GM12878 (cell line): ENCODE measurements at regions not wholly inside any gene's neighbourhood (a gene's known extent, or its start where the extent isn't known, plus 50 kb on each side); places are given as distances from the start of the nearest gene placed in this dataset.

Experiments
- ATAC-seq: fragments of 200-7000 bp; cut with Tn5 transposase; 3 replicates; pipeline ENCODE4 v1.9.1; 2020; ENCODE audit warnings: mild to moderate bottlenecking, moderate library complexity
- BruUV-seq: library from RNA; stranded (reverse); fragments of 400-500 nt; replicated peaks from 2 replicates; lab custom pipeline; 2021; lab: Mats Ljungman, UMichigan
- CTCF ChIA-PET: fragments of 300-600 bp; sonication (Branson Sonifier 250); formaldehyde crosslinking; extraction: SDS; loops from one replicate; lab custom pipeline; 2021; ENCODE audit warnings: inconsistent platforms; lab: Yijun Ruan, JAX
- POLR2A ChIA-PET: fragments of 350-600 bp; formaldehyde crosslinking; extraction: SDS; loops from one replicate; lab custom pipeline; 2021; ENCODE audit warnings: inconsistent platforms; lab: Charles Lee
- RAD21 ChIA-PET: fragments of 300-600 bp; sonication (Branson Sonifier 250); formaldehyde crosslinking; loops from one replicate; lab custom pipeline; 2023; ENCODE audit warnings: antibody characterized with exemption; ENCODE audit not compliant: unreplicated experiment; lab: Charles Lee
- SMC1A ChIA-PET: fragments of 300-600 bp; sonication (Branson Sonifier 250); formaldehyde crosslinking; loops from one replicate; lab custom pipeline; 2023; ENCODE audit not compliant: unreplicated experiment, uncharacterized antibody; lab: Charles Lee
- DNase-seq: peaks from one replicate; pipeline ENCODE4 v3.0.0-alpha.2; 2011; ENCODE audit warnings: low read depth, low spot score
- FAIRE-seq: peaks from 3 replicates; lab custom pipeline; 2011; peaks lifted over from hg19 to GRCh38; lab: Jason Lieb, UNC
- H2AFZ ChIP-seq: 2 replicates; pipeline ENCODE4 v1.6.0; 2011; ENCODE audit warnings: low read depth, low read length, control low read depth; ENCODE audit not compliant: control insufficient read depth
- H3K27ac ChIP-seq: 2 replicates; pipeline ENCODE4 v1.5.1; 2011; ENCODE audit warnings: control low read depth; ENCODE audit not compliant: control insufficient read depth, insufficient read depth
- H3K27me3 ChIP-seq, 2 experiments: replicated peaks in 1 of 2; 2 replicates each; pipeline versions ENCODE4 v1.6.0 to v1.6.1; 2011; ENCODE audit warnings: low read length in 1 of 2; ENCODE audit not compliant: control insufficient read depth in 2 of 2, insufficient read depth in 2 of 2
- H3K36me3 ChIP-seq, 2 experiments: 2 replicates each; pipeline ENCODE4 v1.5.1; 2011; ENCODE audit warnings: low read length in 1 of 2; ENCODE audit not compliant: control insufficient read depth in 2 of 2, insufficient read depth in 2 of 2
- H3K4me1 ChIP-seq: 2 replicates; pipeline ENCODE4 v1.6.1; 2011; ENCODE audit warnings: mild to moderate bottlenecking, low read length, moderate library complexity, mixed read lengths; ENCODE audit not compliant: control insufficient read depth, insufficient read depth
- H3K4me2 ChIP-seq: 2 replicates; pipeline ENCODE4 v1.6.0; 2011; ENCODE audit warnings: control low read depth; ENCODE audit not compliant: control insufficient read depth, insufficient read depth
- H3K4me3 ChIP-seq: fragments of 200-600 bp; sonication (generic); 2 replicates; pipeline ENCODE4 v1.5.1; 2016
- H3K79me2 ChIP-seq: 2 replicates; pipeline ENCODE4 v1.6.0; 2011; ENCODE audit warnings: low read length; ENCODE audit not compliant: control insufficient read depth, insufficient read depth
- H3K9ac ChIP-seq: 2 replicates; pipeline ENCODE4 v1.8.0; 2011; ENCODE audit warnings: low read length, control low read depth, mixed read lengths; ENCODE audit not compliant: control insufficient read depth, insufficient read depth
- H3K9me3 ChIP-seq: replicated peaks from 3 replicates; pipeline ENCODE4 v1.5.1; 2011; ENCODE audit warnings: mild to moderate bottlenecking, low read length; ENCODE audit not compliant: control insufficient read depth, insufficient read depth
- H4K20me1 ChIP-seq: 2 replicates; pipeline ENCODE4 v1.6.0; 2011; ENCODE audit not compliant: control insufficient read depth, insufficient read depth
- EP300 ChIP-seq, 2 experiments: fragments of 150-350 bp in 1 of 2; IDR thresholded peaks; 2 replicates each; pipeline ENCODE4 v1.6.1; 2011 to 2012; ENCODE audit warnings: low read depth in 2 of 2, low read length in 2 of 2, borderline replicate concordance in 1 of 2, improper control_type of control experiment in 1 of 2, inconsistent platforms in 1 of 2; ENCODE audit not compliant: control insufficient read depth in 1 of 2
- EZH2 ChIP-seq: IDR thresholded peaks from 2 replicates; pipeline ENCODE4 v1.6.1; 2012; ENCODE audit warnings: low read depth, mild to moderate bottlenecking, control low read depth, inconsistent platforms, low read length, borderline replicate concordance; ENCODE audit not compliant: control insufficient read depth
- FOXK2 ChIP-seq: fragments of 450-650 bp; IDR thresholded peaks from 2 replicates; pipeline ENCODE4 v1.6.1; 2017; ENCODE audit warnings: mild to moderate bottlenecking, moderate library complexity
- LARP7 ChIP-seq: fragments of 450-650 bp; IDR thresholded peaks from 2 replicates; pipeline ENCODE4 v1.6.1; 2017; ENCODE audit warnings: mild to moderate bottlenecking
- MEF2A ChIP-seq: IDR thresholded peaks from 2 replicates; pipeline ENCODE4 v1.6.1; 2011; ENCODE audit warnings: low read depth, mild to moderate bottlenecking, low read length, moderate library complexity; ENCODE audit not compliant: insufficient read depth
- NFYB ChIP-seq: IDR thresholded peaks from 2 replicates; pipeline ENCODE4 v1.6.1; 2011; ENCODE audit warnings: low read depth, mild to moderate bottlenecking, low read length, improper control_type of control experiment, moderate library complexity; ENCODE audit not compliant: insufficient read depth
- POLR2AphosphoS2 ChIP-seq: IDR thresholded peaks from 2 replicates; pipeline ENCODE4 v1.6.1; 2011; ENCODE audit warnings: low read depth, mild to moderate bottlenecking, low read length, improper control_type of control experiment, moderate library complexity
- RELA ChIP-seq: fragments of 450-650 bp; IDR thresholded peaks from 2 replicates; pipeline ENCODE4 v1.8.0; 2014; ENCODE audit warnings: borderline replicate concordance; ENCODE audit not compliant: partially characterized antibody
- SMAD5 ChIP-seq: IDR thresholded peaks from 2 replicates; pipeline ENCODE4 v1.6.1; 2016; ENCODE audit warnings: antibody characterized with exemption, low read depth
- SREBF2 ChIP-seq: IDR thresholded peaks from 2 replicates; pipeline ENCODE4 v1.6.1; 2012; ENCODE audit warnings: mild to moderate bottlenecking, low read length
- whole genome bisulfite sequencing: methylation state at CpG from one replicate; pipeline ENCODE4 v1.1.6; 2016; ENCODE audit warnings: low lambda C conversion rate; ENCODE audit not compliant: insufficient replicate concordance, insufficient coverage; ENCODE audit errors: missing lambda C conversion rate; 5-methylcytosine and 5-hydroxymethylcytosine counted together
- in situ Hi-C: fragments of 300-500 bp; cut with MboI; formaldehyde crosslinking; loops from 9 replicates; pipeline ENCODE4 v1.14.3; 2018; ENCODE audit warnings: mixed read lengths
- intact Hi-C: fragments of 100-400 bp; cut with micrococcal nuclease; formaldehyde crosslinking; loops from one replicate; pipeline ENCODE4 v1.14.2; 2022; ENCODE audit not compliant: unreplicated experiment
- TF ChIP-seq, protein P1 (sequence below): fragments of 450-650 bp; IDR thresholded peaks from 2 replicates; pipeline ENCODE4 v1.6.1; 2018; ENCODE audit warnings: borderline replicate concordance, mild to moderate bottlenecking; ENCODE audit not compliant: partially characterized antibody
- TF ChIP-seq, protein P2 (sequence below): IDR thresholded peaks from 2 replicates; pipeline ENCODE4 v1.6.1; 2011; ENCODE audit warnings: low read depth, mild to moderate bottlenecking, low read length, moderate library complexity, borderline replicate concordance; ENCODE audit errors: extremely low read depth
- TF ChIP-seq, protein P3 (sequence below): fragments of 450-650 bp; IDR thresholded peaks from 2 replicates; pipeline ENCODE4 v1.6.1; 2017; ENCODE audit warnings: low read depth, mild to moderate bottlenecking, moderate library complexity
- TF ChIP-seq, protein P4 (sequence below): IDR thresholded peaks from 2 replicates; pipeline ENCODE4 v1.6.1; 2012; ENCODE audit warnings: low read depth, low read length, improper control_type of control experiment
- TF ChIP-seq, protein P5 (sequence below): IDR thresholded peaks from 2 replicates; pipeline ENCODE4 v1.6.1; 2011; ENCODE audit warnings: borderline replicate concordance, low read depth, mild to moderate bottlenecking, moderate library complexity, low read length; ENCODE audit not compliant: insufficient read depth, poor library complexity, severe bottlenecking
- TF ChIP-seq, protein P6 (sequence below): fragments of 450-650 bp; IDR thresholded peaks from 2 replicates; pipeline ENCODE4 v1.6.1; 2016; ENCODE audit warnings: mild to moderate bottlenecking

DNA sequence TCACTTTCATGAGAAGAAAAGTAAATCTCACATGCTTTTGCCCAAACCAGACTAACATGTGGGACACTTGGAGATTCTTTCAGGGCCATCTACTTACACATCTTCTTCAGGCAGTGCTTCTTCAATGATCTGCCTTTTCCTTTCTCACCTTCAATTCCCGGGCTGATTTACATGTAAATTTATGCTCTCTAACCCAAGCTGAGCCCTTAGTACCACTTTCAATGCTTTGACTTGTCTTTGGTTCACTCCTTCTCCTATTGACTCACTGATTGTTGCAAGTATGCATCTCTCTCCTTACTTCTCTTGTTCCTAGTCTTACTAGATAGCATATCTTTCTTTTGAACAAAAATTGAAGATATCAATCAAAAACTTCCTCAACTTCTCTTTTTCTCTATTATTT is 154.2 kb upstream of the DEPDC1 start:
- Histone ChIP-seq H3K9ac (no peak overlapping the region), H3K4me1 (no peaks in the 10 kb centered on the region), H3K4me3 (no peak overlapping the region), H3K27ac (no peak overlapping the region), H3K36me3 (no peaks in the 10 kb centered on the region), H3K9me3 (no peaks in the 10 kb centered on the region), H4K20me1 (no peaks in the 10 kb centered on the region), H2AFZ (no peak overlapping the region), H3K79me2 (no peaks in the 10 kb centered on the region), H3K27me3 (no peaks in the 10 kb centered on the region), H3K4me2 (no peak overlapping the region)
- ChIA-PET POLR2A (no interaction called here), CTCF (no interaction called here), RAD21 (no interaction called here), SMC1A (no interaction called here)
- ATAC-seq: no peak
- no peak for FAIRE-seq
- in situ Hi-C loops: no loop called here
- no TSS peak for BruUV-seq
- no peak for DNase-seq
- intact Hi-C loops: no loop called here
- WGBS: 0% methylated on average over 1 of the region's 1 CpG
- no peak for TF ChIP-seq SMAD5
- TF ChIP-seq, protein P1, sequence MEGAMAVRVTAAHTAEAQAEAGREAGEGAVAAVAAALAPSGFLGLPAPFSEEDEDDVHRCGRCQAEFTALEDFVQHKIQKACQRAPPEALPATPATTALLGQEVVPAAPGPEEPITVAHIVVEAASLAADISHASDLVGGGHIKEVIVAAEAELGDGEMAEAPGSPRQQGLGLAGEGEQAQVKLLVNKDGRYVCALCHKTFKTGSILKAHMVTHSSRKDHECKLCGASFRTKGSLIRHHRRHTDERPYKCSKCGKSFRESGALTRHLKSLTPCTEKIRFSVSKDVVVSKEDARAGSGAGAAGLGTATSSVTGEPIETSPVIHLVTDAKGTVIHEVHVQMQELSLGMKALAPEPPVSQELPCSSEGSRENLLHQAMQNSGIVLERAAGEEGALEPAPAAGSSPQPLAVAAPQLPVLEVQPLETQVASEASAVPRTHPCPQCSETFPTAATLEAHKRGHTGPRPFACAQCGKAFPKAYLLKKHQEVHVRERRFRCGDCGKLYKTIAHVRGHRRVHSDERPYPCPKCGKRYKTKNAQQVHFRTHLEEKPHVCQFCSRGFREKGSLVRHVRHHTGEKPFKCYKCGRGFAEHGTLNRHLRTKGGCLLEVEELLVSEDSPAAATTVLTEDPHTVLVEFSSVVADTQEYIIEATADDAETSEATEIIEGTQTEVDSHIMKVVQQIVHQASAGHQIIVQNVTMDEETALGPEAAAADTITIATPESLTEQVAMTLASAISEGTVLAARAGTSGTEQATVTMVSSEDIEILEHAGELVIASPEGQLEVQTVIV: no peak
- no peak for TF ChIP-seq EZH2
- no peak for TF ChIP-seq POLR2AphosphoS2
- TF ChIP-seq, protein P2, sequence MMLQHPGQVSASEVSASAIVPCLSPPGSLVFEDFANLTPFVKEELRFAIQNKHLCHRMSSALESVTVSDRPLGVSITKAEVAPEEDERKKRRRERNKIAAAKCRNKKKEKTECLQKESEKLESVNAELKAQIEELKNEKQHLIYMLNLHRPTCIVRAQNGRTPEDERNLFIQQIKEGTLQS: no peak
- TF ChIP-seq, protein P3, sequence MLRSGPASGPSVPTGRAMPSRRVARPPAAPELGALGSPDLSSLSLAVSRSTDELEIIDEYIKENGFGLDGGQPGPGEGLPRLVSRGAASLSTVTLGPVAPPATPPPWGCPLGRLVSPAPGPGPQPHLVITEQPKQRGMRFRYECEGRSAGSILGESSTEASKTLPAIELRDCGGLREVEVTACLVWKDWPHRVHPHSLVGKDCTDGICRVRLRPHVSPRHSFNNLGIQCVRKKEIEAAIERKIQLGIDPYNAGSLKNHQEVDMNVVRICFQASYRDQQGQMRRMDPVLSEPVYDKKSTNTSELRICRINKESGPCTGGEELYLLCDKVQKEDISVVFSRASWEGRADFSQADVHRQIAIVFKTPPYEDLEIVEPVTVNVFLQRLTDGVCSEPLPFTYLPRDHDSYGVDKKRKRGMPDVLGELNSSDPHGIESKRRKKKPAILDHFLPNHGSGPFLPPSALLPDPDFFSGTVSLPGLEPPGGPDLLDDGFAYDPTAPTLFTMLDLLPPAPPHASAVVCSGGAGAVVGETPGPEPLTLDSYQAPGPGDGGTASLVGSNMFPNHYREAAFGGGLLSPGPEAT: no peak
- TF ChIP-seq FOXK2: no peak
- TF ChIP-seq, protein P4, sequence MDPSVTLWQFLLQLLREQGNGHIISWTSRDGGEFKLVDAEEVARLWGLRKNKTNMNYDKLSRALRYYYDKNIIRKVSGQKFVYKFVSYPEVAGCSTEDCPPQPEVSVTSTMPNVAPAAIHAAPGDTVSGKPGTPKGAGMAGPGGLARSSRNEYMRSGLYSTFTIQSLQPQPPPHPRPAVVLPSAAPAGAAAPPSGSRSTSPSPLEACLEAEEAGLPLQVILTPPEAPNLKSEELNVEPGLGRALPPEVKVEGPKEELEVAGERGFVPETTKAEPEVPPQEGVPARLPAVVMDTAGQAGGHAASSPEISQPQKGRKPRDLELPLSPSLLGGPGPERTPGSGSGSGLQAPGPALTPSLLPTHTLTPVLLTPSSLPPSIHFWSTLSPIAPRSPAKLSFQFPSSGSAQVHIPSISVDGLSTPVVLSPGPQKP: no peak
- TF ChIP-seq MEF2A: no peak
- TF ChIP-seq RELA: no peak
- TF ChIP-seq EP300 (IDR thresholded peaks at IDR 0.05; ENCODE audit: borderline replicate concordance in 1 of 2, control insufficient read depth in 1 of 2, low read depth in 2 of 2, low read length in 2 of 2): no peak
- TF ChIP-seq LARP7: no peak
- no peak for TF ChIP-seq NFYB
- TF ChIP-seq, protein P5, sequence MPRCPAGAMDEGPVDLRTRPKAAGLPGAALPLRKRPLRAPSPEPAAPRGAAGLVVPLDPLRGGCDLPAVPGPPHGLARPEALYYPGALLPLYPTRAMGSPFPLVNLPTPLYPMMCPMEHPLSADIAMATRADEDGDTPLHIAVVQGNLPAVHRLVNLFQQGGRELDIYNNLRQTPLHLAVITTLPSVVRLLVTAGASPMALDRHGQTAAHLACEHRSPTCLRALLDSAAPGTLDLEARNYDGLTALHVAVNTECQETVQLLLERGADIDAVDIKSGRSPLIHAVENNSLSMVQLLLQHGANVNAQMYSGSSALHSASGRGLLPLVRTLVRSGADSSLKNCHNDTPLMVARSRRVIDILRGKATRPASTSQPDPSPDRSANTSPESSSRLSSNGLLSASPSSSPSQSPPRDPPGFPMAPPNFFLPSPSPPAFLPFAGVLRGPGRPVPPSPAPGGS: no peak
- TF ChIP-seq, protein P6, sequence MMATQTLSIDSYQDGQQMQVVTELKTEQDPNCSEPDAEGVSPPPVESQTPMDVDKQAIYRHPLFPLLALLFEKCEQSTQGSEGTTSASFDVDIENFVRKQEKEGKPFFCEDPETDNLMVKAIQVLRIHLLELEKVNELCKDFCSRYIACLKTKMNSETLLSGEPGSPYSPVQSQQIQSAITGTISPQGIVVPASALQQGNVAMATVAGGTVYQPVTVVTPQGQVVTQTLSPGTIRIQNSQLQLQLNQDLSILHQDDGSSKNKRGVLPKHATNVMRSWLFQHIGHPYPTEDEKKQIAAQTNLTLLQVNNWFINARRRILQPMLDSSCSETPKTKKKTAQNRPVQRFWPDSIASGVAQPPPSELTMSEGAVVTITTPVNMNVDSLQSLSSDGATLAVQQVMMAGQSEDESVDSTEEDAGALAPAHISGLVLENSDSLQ: no peak
- no peak for TF ChIP-seq SREBF2
